Suprapubic skin (tissue), 4 donors: ENCODE measurements at regions not wholly inside any gene's neighbourhood (a gene's known extent, or its start where the extent isn't known, plus 50 kb on each side); places are given as distances from the start of the nearest gene placed in this dataset.

Experiments used
- CTCF ChIP-seq, 2 donors: fragments of 200-600 bp in 1 of 2; fragments of 450-650 bp in 1 of 2; sonication (generic) in 1 of 2; IDR thresholded peaks; one replicate each; pipeline ENCODE4 v1.5.1; 2016 to 2019; ENCODE audit warnings: antibody characterized with exemption in 2 of 2, mild to moderate bottlenecking in 1 of 2, moderate library complexity in 1 of 2
- EP300 ChIP-seq: sonication (generic); formaldehyde crosslinking; IDR thresholded peaks from one replicate; pipeline ENCODE4 v1.6.1; 2017; ENCODE audit warnings: antibody characterized with exemption
- POLR2A ChIP-seq, 2 donors: fragments of 450-650 bp; IDR thresholded peaks; one replicate each; pipeline ENCODE4 v1.6.1; 2017; ENCODE audit warnings: antibody characterized with exemption in 2 of 2, mild to moderate bottlenecking in 2 of 2, moderate library complexity in 2 of 2
- POLR2AphosphoS5 ChIP-seq, 3 donors: sonication (generic); formaldehyde crosslinking; IDR thresholded peaks; one replicate each; pipeline ENCODE4 v1.6.1; 2017; ENCODE audit warnings: antibody characterized with exemption in 3 of 3

GRCh38 chr3:89714237-89714636 is 606.8 kb downstream of the EPHA3 start:
- TF ChIP-seq CTCF (IDR thresholded peaks at IDR 0.05) (no peak), EP300 (no peak), POLR2A (IDR thresholded peaks at IDR 0.05) (no peak), POLR2AphosphoS5 (IDR thresholded peaks at IDR 0.05) (no peak)
